ENCODE measurements at regions not wholly inside any gene's neighbourhood (a gene's known extent, or its start where the extent isn't known, plus 50 kb on each side); places are given as distances from the start of the nearest gene placed in this dataset.
A peak's percentile ranks its signal among the peaks of the same experiment; 100 is the strongest.

- TF ChIP-seq, protein P1, sequence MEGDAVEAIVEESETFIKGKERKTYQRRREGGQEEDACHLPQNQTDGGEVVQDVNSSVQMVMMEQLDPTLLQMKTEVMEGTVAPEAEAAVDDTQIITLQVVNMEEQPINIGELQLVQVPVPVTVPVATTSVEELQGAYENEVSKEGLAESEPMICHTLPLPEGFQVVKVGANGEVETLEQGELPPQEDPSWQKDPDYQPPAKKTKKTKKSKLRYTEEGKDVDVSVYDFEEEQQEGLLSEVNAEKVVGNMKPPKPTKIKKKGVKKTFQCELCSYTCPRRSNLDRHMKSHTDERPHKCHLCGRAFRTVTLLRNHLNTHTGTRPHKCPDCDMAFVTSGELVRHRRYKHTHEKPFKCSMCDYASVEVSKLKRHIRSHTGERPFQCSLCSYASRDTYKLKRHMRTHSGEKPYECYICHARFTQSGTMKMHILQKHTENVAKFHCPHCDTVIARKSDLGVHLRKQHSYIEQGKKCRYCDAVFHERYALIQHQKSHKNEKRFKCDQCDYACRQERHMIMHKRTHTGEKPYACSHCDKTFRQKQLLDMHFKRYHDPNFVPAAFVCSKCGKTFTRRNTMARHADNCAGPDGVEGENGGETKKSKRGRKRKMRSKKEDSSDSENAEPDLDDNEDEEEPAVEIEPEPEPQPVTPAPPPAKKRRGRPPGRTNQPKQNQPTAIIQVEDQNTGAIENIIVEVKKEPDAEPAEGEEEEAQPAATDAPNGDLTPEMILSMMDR (IDR thresholded peaks at IDR 0.05; ENCODE audit: insufficient read depth in 1 of 2, low read depth in 1 of 2, low read length in 1 of 2, severe bottlenecking in 1 of 2, unreplicated experiment in 1 of 2) = no peak
- no peaks in the 10 kb centered on the region for H3K36me3 ChIP-seq (ENCODE audit: control insufficient read depth, insufficient read depth, low read length)
- H3K27me3 ChIP-seq (replicated peaks; ENCODE audit: control insufficient read depth, insufficient read depth, low read length) = no peaks in the 10 kb centered on the region
- H3K4me1 ChIP-seq = peaks cover 8% of the 10 kb centered on the region
- H3K4me1 Mint-ChIP-seq (ENCODE audit: low read depth, unreplicated experiment) = peaks cover 12% of the 10 kb centered on the region
- H3K36me3 Mint-ChIP-seq (ENCODE audit: insufficient read depth, unreplicated experiment) = no peaks in the 10 kb centered on the region
- no peak for DNase-seq
- no TSS peak for BruUV-seq (replicated peaks)
- H3K27me3 Mint-ChIP-seq (ENCODE audit: insufficient read depth, unreplicated experiment) = no peaks in the 10 kb centered on the region
- H3K9me3 Mint-ChIP-seq (ENCODE audit: unreplicated experiment) = peaks cover 9% of the 10 kb centered on the region
- no peaks in the 10 kb centered on the region for H3K9me3 ChIP-seq
- intact Hi-C loops (cut with micrococcal nuclease; ENCODE audit: unreplicated experiment) = no loop called here
- peak overlapping the region; percentile 71 for H3K27ac Mint-ChIP-seq (ENCODE audit: unreplicated experiment)
- no peak overlapping the region for H3K4me3 ChIP-seq (ENCODE audit: low read depth, low read length)
- CTCF ChIA-PET = no interaction called here
- H3K4me3 Mint-ChIP-seq (ENCODE audit: unreplicated experiment) = no peak overlapping the region
- POLR2A ChIA-PET = no interaction called here
These were observed 83.3 kb upstream of the MAP4K4 start for GRCh38 chr2:101614127-101614759.

DNA sequence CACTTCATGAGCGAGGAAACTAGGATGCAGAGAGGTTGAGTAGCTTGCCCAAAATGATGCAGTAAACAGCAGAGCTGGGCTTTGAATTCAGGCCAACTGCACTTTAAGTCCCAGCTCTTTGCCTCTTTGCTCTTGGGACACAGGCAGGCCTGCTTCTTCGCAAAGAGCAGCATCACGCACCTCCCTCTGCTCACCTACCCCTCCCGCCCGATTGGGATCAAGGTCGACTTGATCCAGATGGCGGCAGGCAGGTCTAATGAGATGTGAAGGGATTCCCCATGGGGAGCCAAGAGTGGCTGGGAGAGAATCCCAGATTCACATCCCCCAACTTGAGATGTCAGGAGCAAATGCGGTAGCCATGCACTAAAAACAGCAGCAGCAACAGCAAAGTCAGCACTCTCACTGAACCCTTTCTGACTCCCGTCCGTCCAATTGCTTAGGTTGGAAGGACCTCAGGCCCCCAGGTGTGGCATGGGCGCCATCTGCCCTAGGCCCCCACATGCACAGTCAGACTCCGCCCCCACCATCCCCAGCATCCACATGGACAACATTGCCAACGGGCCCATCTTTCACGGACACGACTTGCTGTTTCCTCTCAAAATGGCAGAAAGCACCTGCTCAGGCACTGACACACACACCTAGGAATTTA is 84.3 kb upstream of the MAP4K4 start:
- no peaks in the 10 kb centered on the region for H3K9me3 ChIP-seq

DNA sequence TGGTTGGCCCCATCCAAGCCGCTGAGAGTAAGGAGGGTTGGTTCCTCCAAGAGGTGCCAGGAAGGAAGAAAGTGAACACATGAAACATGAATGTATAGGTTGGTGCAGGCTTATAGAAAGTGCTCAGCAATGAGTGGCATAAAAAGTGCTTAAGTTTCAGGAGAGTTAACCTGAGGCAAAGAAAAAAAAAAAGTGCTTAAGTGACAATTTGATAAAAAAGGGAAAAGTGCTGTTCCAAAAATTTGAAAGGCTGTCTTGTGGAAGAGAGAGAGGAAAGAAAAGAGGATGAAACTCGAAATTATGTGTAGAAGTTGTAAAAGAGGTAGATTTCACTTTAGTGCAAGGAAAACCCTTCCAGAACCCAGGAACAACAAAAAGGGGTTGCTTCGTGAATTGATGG is 85.5 kb upstream of the MAP4K4 start:
- Mint-ChIP-seq H3K36me3 (ENCODE audit: insufficient read depth, unreplicated experiment) (peaks cover 4% of the 10 kb centered on the region), H3K9me3 (ENCODE audit: unreplicated experiment) (peaks cover 9% of the 10 kb centered on the region), H3K4me3 (ENCODE audit: unreplicated experiment) (no peak overlapping the region), H3K27me3 (ENCODE audit: insufficient read depth, unreplicated experiment) (no peaks in the 10 kb centered on the region), H3K27ac (ENCODE audit: unreplicated experiment) (peak overlapping the region; percentile 11), H3K4me1 (ENCODE audit: low read depth, unreplicated experiment) (peaks cover 12% of the 10 kb centered on the region)
- Histone ChIP-seq H3K27me3 (replicated peaks; ENCODE audit: control insufficient read depth, insufficient read depth, low read length) (no peaks in the 10 kb centered on the region), H3K9me3 (no peaks in the 10 kb centered on the region), H3K36me3 (ENCODE audit: control insufficient read depth, insufficient read depth, low read length) (no peaks in the 10 kb centered on the region), H3K4me3 (ENCODE audit: low read depth, low read length) (no peak overlapping the region), H3K4me1 (peaks cover 8% of the 10 kb centered on the region)
- TF ChIP-seq, protein P1 (IDR thresholded peaks at IDR 0.05; ENCODE audit: insufficient read depth in 1 of 2, low read depth in 1 of 2, low read length in 1 of 2, severe bottlenecking in 1 of 2, unreplicated experiment in 1 of 2) = no peak
- intact Hi-C loops (cut with micrococcal nuclease; ENCODE audit: unreplicated experiment) = no loop called here
- ChIA-PET POLR2A (no interaction called here), CTCF (no interaction called here)
- BruUV-seq (replicated peaks) = no TSS peak
- no peak for DNase-seq

More for the DNA sequence above, 84.3 kb upstream of the MAP4K4 start:
- Mint-ChIP-seq H3K9me3 (ENCODE audit: unreplicated experiment) (peaks cover 9% of the 10 kb centered on the region), H3K27me3 (ENCODE audit: insufficient read depth, unreplicated experiment) (no peaks in the 10 kb centered on the region), H3K4me1 (ENCODE audit: low read depth, unreplicated experiment) (peaks cover 12% of the 10 kb centered on the region), H3K36me3 (ENCODE audit: insufficient read depth, unreplicated experiment) (peaks cover under 1% of the 10 kb centered on the region), H3K27ac (ENCODE audit: unreplicated experiment) (no peak overlapping the region), H3K4me3 (ENCODE audit: unreplicated experiment) (no peak overlapping the region)
- intact Hi-C loops (cut with micrococcal nuclease; ENCODE audit: unreplicated experiment) = no loop called here
- Histone ChIP-seq H3K27me3 (replicated peaks; ENCODE audit: control insufficient read depth, insufficient read depth, low read length) (no peaks in the 10 kb centered on the region), H3K36me3 (ENCODE audit: control insufficient read depth, insufficient read depth, low read length) (no peaks in the 10 kb centered on the region), H3K4me1 (peaks cover 8% of the 10 kb centered on the region), H3K4me3 (ENCODE audit: low read depth, low read length) (no peak overlapping the region)
- TF ChIP-seq, protein P1 (IDR thresholded peaks at IDR 0.05; ENCODE audit: insufficient read depth in 1 of 2, low read depth in 1 of 2, low read length in 1 of 2, severe bottlenecking in 1 of 2, unreplicated experiment in 1 of 2) = no peak
- BruUV-seq (replicated peaks) = no TSS peak
- POLR2A ChIA-PET = no interaction called here
- CTCF ChIA-PET = no interaction called here
- no peak for DNase-seq

Measured in Caco-2 (cell line).